Upper lobe of left lung (tissue), 6 donors: ENCODE measurements at regions not wholly inside any gene's neighbourhood (a gene's known extent, or its start where the extent isn't known, plus 50 kb on each side); places are given as distances from the start of the nearest gene placed in this dataset.
"Not testable (repeated sequence)": the region's sequence is repeated elsewhere in the genome, so short reads cannot be mapped to it uniquely, and the experiment has no call there.

ENCODE experiments used
- ATAC-seq, 2 donors: fragments of 200-7000 bp; cut with Tn5 transposase; one replicate each; pipeline ENCODE4 v1.9.1; 2022; ENCODE audit warnings: mild to moderate bottlenecking in 2 of 2, moderate library complexity in 2 of 2; ENCODE audit not compliant: low FRiP score in 2 of 2
- DNase-seq, 2 donors: peaks; one replicate each; pipeline ENCODE4 v3.0.0-alpha.2; 2019 to 2020
- H3K27ac ChIP-seq, 4 donors: fragments of 200-600 bp; sonication (generic); one replicate each; pipeline ENCODE4 v1.5.1; 2016 to 2019
- H3K27me3 ChIP-seq, 4 donors: fragments of 200-600 bp; sonication (generic); one replicate each; pipeline ENCODE4 v1.5.1; 2017 to 2019
- H3K36me3 ChIP-seq, 4 donors: fragments of 200-600 bp; sonication (generic); one replicate each; pipeline ENCODE4 v1.5.1; 2016 to 2019
- H3K4me1 ChIP-seq, 4 donors: fragments of 200-600 bp; sonication (generic); one replicate each; pipeline ENCODE4 v1.5.1; 2018 to 2019
- H3K4me3 ChIP-seq, 4 donors: fragments of 200-600 bp; sonication (generic); one replicate each; pipeline ENCODE4 v1.5.1; 2017 to 2019; ENCODE audit warnings: mild to moderate bottlenecking in 2 of 4, moderate library complexity in 1 of 4
- H3K9me3 ChIP-seq, 4 donors: fragments of 200-600 bp; sonication (generic); one replicate each; pipeline ENCODE4 v1.5.1; 2018 to 2019
- CTCF ChIP-seq, 6 experiments: fragments of 450-650 bp in 4 of 6; fragments of 200-600 bp in 2 of 6; sonication (generic) in 2 of 6; IDR thresholded peaks; one replicate each; pipeline ENCODE4 v1.5.1; 2016 to 2019; ENCODE audit warnings: antibody characterized with exemption in 6 of 6
- EP300 ChIP-seq, 4 donors: sonication (generic); formaldehyde crosslinking; IDR thresholded peaks; one replicate each; pipeline ENCODE4 v1.5.1; 2017; ENCODE audit warnings: antibody characterized with exemption in 4 of 4, control low read depth in 2 of 4
- POLR2A ChIP-seq, 4 donors: fragments of 450-650 bp; IDR thresholded peaks; one replicate each; pipeline ENCODE4 v1.5.1; 2016 to 2017; ENCODE audit warnings: antibody characterized with exemption in 4 of 4, mild to moderate bottlenecking in 2 of 4
- POLR2AphosphoS5 ChIP-seq, 2 donors: sonication (generic); formaldehyde crosslinking; IDR thresholded peaks; one replicate each; pipeline ENCODE4 v1.5.1; 2017; ENCODE audit warnings: antibody characterized with exemption in 2 of 2
- WGBS, 2 donors: methylation state at CpG; one replicate each; pipeline ENCODE4 v1.1.5; 2017 to 2018; 5-methylcytosine and 5-hydroxymethylcytosine counted together
- donor health status: DM: no; HTN: no; CAD: no; lungs with moderate emphysema.
- donor health status: DM: no; HTN: yes; CAD: no; lungs with severe emphysema.

GRCh38 chr4:87918314-87919058 is 57.0 kb upstream of the SPP1 start:
- Histone ChIP-seq H3K27me3 (no peaks in the 10 kb centered on the region), H3K36me3 (no peaks in the 10 kb centered on the region), H3K4me1 (no peaks in the 10 kb centered on the region), H3K27ac (no peak overlapping the region), H3K4me3 (no peak overlapping the region), H3K9me3 (no peaks in the 10 kb centered on the region)
- TF ChIP-seq POLR2AphosphoS5 (IDR thresholded peaks at IDR 0.05) (no peak), EP300 (IDR thresholded peaks at IDR 0.05) (no peak), POLR2A (IDR thresholded peaks at IDR 0.05) (no peak), CTCF (IDR thresholded peaks at IDR 0.05) (no peak)
- no peak for DNase-seq
- ATAC-seq, result no peak
- WGBS, 2 donors, result 84 to 87% methylated on average over 4 of the region's 4 CpGs

- H3K36me3 ChIP-seq, H3K27me3 ChIP-seq, ATAC-seq, H3K4me3 ChIP-seq, H3K27ac ChIP-seq, DNase-seq, H3K9me3 ChIP-seq, H3K4me1 ChIP-seq: not testable (repeated sequence)
- 67 to 79% methylated on average over 1 of the region's 1 CpG for WGBS, 2 donors
Observed at GRCh38 chr4:87919304-87919703, 56.2 kb upstream of the SPP1 start.

- Histone ChIP-seq H3K36me3 (no peaks in the 10 kb centered on the region), H3K27ac (no peak overlapping the region), H3K9me3 (no peaks in the 10 kb centered on the region), H3K4me1 (no peaks in the 10 kb centered on the region), H3K4me3 (no peak overlapping the region), H3K27me3 (no peaks in the 10 kb centered on the region)
- TF ChIP-seq EP300 (IDR thresholded peaks at IDR 0.05) (no peak), POLR2A (IDR thresholded peaks at IDR 0.05) (no peak), CTCF (IDR thresholded peaks at IDR 0.05) (no peak), POLR2AphosphoS5 (IDR thresholded peaks at IDR 0.05) (no peak)
- no peak for DNase-seq
- WGBS, 2 donors, result 72 to 88% methylated on average over 2 of the region's 2 CpGs
- no peak for ATAC-seq
Observed at GRCh38 chr4:87919941-87920340, 55.6 kb upstream of the SPP1 start.

- no peak for DNase-seq
- TF ChIP-seq EP300 (IDR thresholded peaks at IDR 0.05), result no peak
- TF ChIP-seq POLR2AphosphoS5 (IDR thresholded peaks at IDR 0.05), result no peak
- TF ChIP-seq CTCF (IDR thresholded peaks at IDR 0.05), result no peak
- TF ChIP-seq POLR2A (IDR thresholded peaks at IDR 0.05), result no peak
- no peaks in the 10 kb centered on the region for H3K36me3 ChIP-seq
- H3K9me3 ChIP-seq, result no peaks in the 10 kb centered on the region
- 96 to 97% methylated on average over 2 of the region's 2 CpGs for WGBS, 2 donors
- no peak for ATAC-seq
- no peak overlapping the region for H3K4me3 ChIP-seq
- no peak overlapping the region for H3K27ac ChIP-seq
- no peaks in the 10 kb centered on the region for H3K27me3 ChIP-seq
- no peaks in the 10 kb centered on the region for H3K4me1 ChIP-seq
Observed at GRCh38 chr4:87920478-87920877, 55.0 kb upstream of the SPP1 start.

GRCh38 chr4:87921626-87922479 is 53.7 kb upstream of the SPP1 start:
- 86 to 92% methylated on average over 15 to 16 of the region's 16 CpGs for WGBS, 2 donors
- not testable (repeated sequence) for H3K36me3 ChIP-seq, H3K9me3 ChIP-seq, H3K4me3 ChIP-seq, DNase-seq, H3K4me1 ChIP-seq, ATAC-seq, H3K27me3 ChIP-seq, H3K27ac ChIP-seq

GRCh38 chr4:87924146-87924545 is 51.4 kb upstream of the SPP1 start:
- not testable (repeated sequence) for H3K27ac ChIP-seq, H3K4me3 ChIP-seq, H3K36me3 ChIP-seq, ATAC-seq, H3K9me3 ChIP-seq, H3K27me3 ChIP-seq, H3K4me1 ChIP-seq
- DNase-seq, result peak in 1 of 2 donors; percentile 33
- WGBS, 2 donors, result 93 to 97% methylated on average over 13 to 18 of the region's 18 CpGs
